ENCODE measurements at regions not wholly inside any gene's neighbourhood (a gene's known extent, or its start where the extent isn't known, plus 50 kb on each side); places are given as distances from the start of the nearest gene placed in this dataset.

- no peaks in the 10 kb centered on the region for H3K79me2 ChIP-seq (ENCODE audit: control insufficient read depth in 1 of 2, insufficient read depth in 2 of 2, low read length in 2 of 2)
- H3K4me1 ChIP-seq (replicated peaks in 1 of 4; ENCODE audit: control insufficient read depth in 3 of 4, insufficient read depth in 4 of 4, low read length in 3 of 4), result peaks cover 0 to 7% (median 2%) of the 10 kb centered on the region in 4 experiments; a peak in 3 of 7 replicates
- no peaks in the 10 kb centered on the region for H3K36me3 ChIP-seq (ENCODE audit: control insufficient read depth in 2 of 4, insufficient read depth in 4 of 4, low read length in 3 of 4)
- POLR2A ChIA-PET (ENCODE audit: partially characterized antibody), result interaction anchor here (1.4 kb wide), 1 partner anchor 27 kb away, joined by 4 read pairs; no protein-coding TSS in a partner anchor
- WGBS, 2 experiments (ENCODE audit: extremely low coverage in 1 of 2, insufficient coverage in 1 of 2, insufficient read length in 1 of 2, insufficient replicate concordance in 2 of 2, low coverage in 1 of 2, low lambda C conversion rate in 2 of 2, missing lambda C conversion rate in 1 of 2), result 71% methylated on average over 9 of the region's 9 CpGs; no CpG with 5 or more reads in 1 of the 2 experiments
- peak overlapping the region; percentile 84 for H4K91ac ChIP-seq (replicated peaks; ENCODE audit: insufficient read length, low read length)
- no peak overlapping the region for H3K18ac ChIP-seq (ENCODE audit: extremely low read depth, low read length)
- H3K14ac ChIP-seq (ENCODE audit: insufficient read length), result no peak overlapping the region
- no peak overlapping the region; the same call in 1 of the 2 replicates for H2AK5ac ChIP-seq (ENCODE audit: low read depth, low read length)
- no peak overlapping the region for H2BK12ac ChIP-seq (ENCODE audit: low read depth, low read length)
- no peaks in the 10 kb centered on the region for H4K20me1 ChIP-seq (replicated peaks in 1 of 2; ENCODE audit: control insufficient read depth in 1 of 2, insufficient read depth in 2 of 2, low read length in 2 of 2)
- no peak overlapping the region for H3K4ac ChIP-seq (replicated peaks; ENCODE audit: insufficient read length, low read depth, low read length)
- no peak overlapping the region for H2AFZ ChIP-seq (ENCODE audit: low read length)
- DNase-seq (ENCODE audit: low read depth in 1 of 2, low spot score in 2 of 2) (no peak), FAIRE-seq (no peak)
- no peak for TF ChIP-seq ZNF274 (IDR thresholded peaks at IDR 0.05; ENCODE audit: borderline replicate concordance, extremely low read depth, low read length)
- TF ChIP-seq POLR2A (IDR thresholded peaks at IDR 0.05; ENCODE audit: control extremely low read depth in 1 of 2, low read depth in 2 of 2, low read length in 2 of 2), result no peak
- TF ChIP-seq TCF12 (IDR thresholded peaks at IDR 0.05; ENCODE audit: low read depth, low read length), result no peak
- TF ChIP-seq PHF8 (conservative IDR thresholded peaks at IDR 0.05; ENCODE audit: low read depth, low read length), result no peak
- TF ChIP-seq NRF1 (IDR thresholded peaks at IDR 0.05; ENCODE audit: low read depth, low read length), result no peak
- no peak for TF ChIP-seq CHD2 (IDR thresholded peaks at IDR 0.05; ENCODE audit: low read length)
- H2BK20ac ChIP-seq (ENCODE audit: low read length), result 0 out of 2 replicates have a peak overlapping the region, but pooled peaks have one; percentile 43
- H3K9ac ChIP-seq (replicated peaks in 1 of 4; ENCODE audit: extremely low read depth in 1 of 4, low read depth in 3 of 4, low read length in 3 of 4), result no peak overlapping the region
- peak overlapping the region; percentile 86 for H2BK120ac ChIP-seq (replicated peaks; ENCODE audit: low read depth, low read length)
- H3K56ac ChIP-seq (replicated peaks; ENCODE audit: insufficient read length, low read depth, low read length), result no peak overlapping the region
- H3K27ac ChIP-seq (ENCODE audit: low read depth, low read length), result no peak overlapping the region
- H2BK5ac ChIP-seq (ENCODE audit: low read depth, low read length), result no peak overlapping the region
- no peak overlapping the region for H3K23ac ChIP-seq (ENCODE audit: insufficient read length)
- H3K9me3 ChIP-seq (ENCODE audit: insufficient read depth in 2 of 2, low read depth in 1 of 2, low read length in 1 of 2), result no peaks in the 10 kb centered on the region
- H3K27me3 ChIP-seq (replicated peaks in 1 of 4; ENCODE audit: control insufficient read depth in 3 of 4, extremely low read depth in 1 of 4, insufficient read depth in 3 of 4, low read length in 3 of 4), result no peaks in the 10 kb centered on the region
- no peaks in the 10 kb centered on the region for H3K79me1 ChIP-seq (ENCODE audit: low read depth, low read length)
- H4K5ac ChIP-seq (ENCODE audit: insufficient read length, low read depth, low read length), result no peak overlapping the region
- H3K4me3 ChIP-seq (ENCODE audit: extremely low read depth in 1 of 4, insufficient read depth in 2 of 4, low read depth in 3 of 4, low read length in 4 of 4), result no peak overlapping the region; a peak in 1 of 8 replicates
- no peaks in the 10 kb centered on the region for H3K23me2 ChIP-seq (ENCODE audit: low read depth, low read length)
- no peak overlapping the region for H3K4me2 ChIP-seq (ENCODE audit: insufficient read depth in 1 of 2, low read depth in 2 of 2, low read length in 2 of 2)
- H2BK15ac ChIP-seq (ENCODE audit: low read length), result no peak overlapping the region
- CTCF ChIA-PET (ENCODE audit: partially characterized antibody), result no interaction called here
- H4K8ac ChIP-seq (ENCODE audit: extremely low read depth, insufficient read depth, low read length), result no peak overlapping the region
These were observed 50.1 kb upstream of the TRPM3 start for GRCh38 chr9:71171517-71171916.
